Panc1 (cell line): ENCODE measurements at regions not wholly inside any gene's neighbourhood (a gene's known extent, or its start where the extent isn't known, plus 50 kb on each side); places are given as distances from the start of the nearest gene placed in this dataset.

Experiments used
- POLR2AphosphoS5 ChIP-seq: IDR thresholded peaks from 2 replicates; pipeline ENCODE4 v1.6.1; 2012; ENCODE audit warnings: mild to moderate bottlenecking, low read depth, low read length, moderate library complexity
- TF ChIP-seq, protein P1 (sequence below): fragments of 450-650 bp; IDR thresholded peaks from 2 replicates; pipeline ENCODE4 v1.5.1; 2017; ENCODE audit warnings: mild to moderate bottlenecking

DNA sequence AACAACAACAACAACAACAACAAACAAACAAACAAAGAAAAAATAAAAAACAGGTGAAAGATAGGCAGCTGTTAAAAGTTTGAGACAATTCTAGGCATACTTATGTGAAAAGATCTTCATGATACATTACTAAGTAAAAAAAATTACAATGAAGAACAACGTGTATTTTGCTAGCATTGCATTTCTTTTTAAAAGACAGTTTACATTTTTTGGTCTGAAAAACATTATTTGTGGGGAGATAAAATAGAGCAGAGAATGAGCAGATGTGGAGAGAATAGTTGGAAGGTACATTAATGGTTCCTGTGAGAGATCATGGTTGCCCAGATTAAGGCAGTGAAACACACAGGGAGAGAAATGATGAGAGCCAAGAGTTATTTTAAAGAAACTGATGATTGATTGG is 210.2 kb upstream of the MKLN1 start:
- TF ChIP-seq, protein P1, sequence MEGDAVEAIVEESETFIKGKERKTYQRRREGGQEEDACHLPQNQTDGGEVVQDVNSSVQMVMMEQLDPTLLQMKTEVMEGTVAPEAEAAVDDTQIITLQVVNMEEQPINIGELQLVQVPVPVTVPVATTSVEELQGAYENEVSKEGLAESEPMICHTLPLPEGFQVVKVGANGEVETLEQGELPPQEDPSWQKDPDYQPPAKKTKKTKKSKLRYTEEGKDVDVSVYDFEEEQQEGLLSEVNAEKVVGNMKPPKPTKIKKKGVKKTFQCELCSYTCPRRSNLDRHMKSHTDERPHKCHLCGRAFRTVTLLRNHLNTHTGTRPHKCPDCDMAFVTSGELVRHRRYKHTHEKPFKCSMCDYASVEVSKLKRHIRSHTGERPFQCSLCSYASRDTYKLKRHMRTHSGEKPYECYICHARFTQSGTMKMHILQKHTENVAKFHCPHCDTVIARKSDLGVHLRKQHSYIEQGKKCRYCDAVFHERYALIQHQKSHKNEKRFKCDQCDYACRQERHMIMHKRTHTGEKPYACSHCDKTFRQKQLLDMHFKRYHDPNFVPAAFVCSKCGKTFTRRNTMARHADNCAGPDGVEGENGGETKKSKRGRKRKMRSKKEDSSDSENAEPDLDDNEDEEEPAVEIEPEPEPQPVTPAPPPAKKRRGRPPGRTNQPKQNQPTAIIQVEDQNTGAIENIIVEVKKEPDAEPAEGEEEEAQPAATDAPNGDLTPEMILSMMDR = no peak
- TF ChIP-seq POLR2AphosphoS5 = no peak
